ENCODE measurements at regions not wholly inside any gene's neighbourhood (a gene's known extent, or its start where the extent isn't known, plus 50 kb on each side); places are given as distances from the start of the nearest gene placed in this dataset.

GRCh38 chr7:24010495-24010894, 273.5 kb upstream of the NPY start:
- no peak overlapping the region for H3K27ac ChIP-seq
- no peak for TF ChIP-seq CTCF (IDR thresholded peaks at IDR 0.05)
- no peaks in the 10 kb centered on the region for H3K36me3 ChIP-seq
- intact Hi-C loops (cut with DNase I) = no loop called here
- H3K9me3 ChIP-seq = no peaks in the 10 kb centered on the region
- no peak overlapping the region for H3K4me3 ChIP-seq
- DNase-seq (no peak), ATAC-seq (no peak)
- no peaks in the 10 kb centered on the region for H3K27me3 ChIP-seq
- no peaks in the 10 kb centered on the region for H3K4me1 ChIP-seq

- ATAC-seq (no peak), DNase-seq (no peak)
- Histone ChIP-seq H3K27ac (no peak overlapping the region), H3K4me1 (no peaks in the 10 kb centered on the region), H3K4me3 (no peak overlapping the region), H3K27me3 (no peaks in the 10 kb centered on the region), H3K36me3 (no peaks in the 10 kb centered on the region), H3K9me3 (no peaks in the 10 kb centered on the region)
- TF ChIP-seq CTCF (IDR thresholded peaks at IDR 0.05) = no peak
- intact Hi-C loops (cut with DNase I) = no loop called here
Measured at GRCh38 chr7:24017519-24017918, 266.5 kb upstream of the NPY start.

GRCh38 chr7:24018331-24018730, 265.7 kb upstream of the NPY start:
- intact Hi-C loops (cut with DNase I) = no loop called here
- no peak for DNase-seq
- no peak for ATAC-seq
- Histone ChIP-seq H3K36me3 (no peaks in the 10 kb centered on the region), H3K9me3 (no peaks in the 10 kb centered on the region), H3K27me3 (no peaks in the 10 kb centered on the region), H3K4me1 (no peaks in the 10 kb centered on the region), H3K27ac (no peak overlapping the region), H3K4me3 (no peak overlapping the region)
- no peak for TF ChIP-seq CTCF (IDR thresholded peaks at IDR 0.05)

GRCh38 chr7:24019841-24020240, 264.1 kb upstream of the NPY start:
- TF ChIP-seq CTCF (IDR thresholded peaks at IDR 0.05) = no peak
- DNase-seq (no peak), ATAC-seq (no peak)
- H3K9me3 ChIP-seq = no peaks in the 10 kb centered on the region
- intact Hi-C loops (cut with DNase I) = no loop called here
- no peaks in the 10 kb centered on the region for H3K36me3 ChIP-seq
- no peaks in the 10 kb centered on the region for H3K4me1 ChIP-seq
- H3K4me3 ChIP-seq = no peak overlapping the region
- no peaks in the 10 kb centered on the region for H3K27me3 ChIP-seq
- H3K27ac ChIP-seq = no peak overlapping the region

DNA sequence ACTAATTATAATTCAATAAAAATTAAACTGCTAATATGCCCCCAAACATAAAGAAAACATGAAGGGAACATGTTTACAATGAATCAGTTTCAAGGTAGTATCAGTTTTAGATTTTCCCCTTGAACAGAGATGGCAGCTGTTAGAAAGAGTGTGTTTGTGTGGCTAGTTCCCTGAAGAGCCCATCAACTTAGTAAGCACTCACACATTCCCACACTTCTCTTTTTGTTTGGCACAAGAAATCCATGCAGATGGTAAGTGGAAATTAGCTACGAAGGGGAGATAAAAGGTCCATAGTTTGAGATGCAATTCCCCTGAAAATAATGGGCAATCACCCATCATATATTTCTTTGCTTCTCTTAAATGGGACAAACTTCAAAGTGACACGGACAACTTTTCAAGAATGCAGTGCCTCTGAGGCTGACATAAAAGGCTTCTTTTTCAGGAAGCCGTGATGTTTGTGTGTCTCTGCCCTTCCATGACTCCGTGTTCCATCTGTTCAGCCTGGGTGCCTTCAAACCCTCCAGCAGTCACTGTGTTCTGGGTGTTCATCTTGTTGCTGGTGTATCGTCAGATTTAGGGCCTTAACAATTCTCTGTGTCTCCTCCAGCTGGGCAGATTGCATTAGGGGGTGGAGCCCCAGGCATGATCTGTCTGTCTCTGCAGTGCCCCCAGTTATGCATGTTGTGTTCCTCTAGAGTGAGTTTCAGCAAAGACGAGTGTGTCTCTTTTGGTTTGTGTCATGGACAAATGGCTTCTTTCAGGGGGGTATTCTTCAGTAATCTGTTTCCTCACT, 259.5 kb upstream of the NPY start:
- DNase-seq (no peak), ATAC-seq (no peak)
- Histone ChIP-seq H3K9me3 (no peaks in the 10 kb centered on the region), H3K36me3 (no peaks in the 10 kb centered on the region), H3K27ac (no peak overlapping the region), H3K4me1 (no peaks in the 10 kb centered on the region), H3K4me3 (no peak overlapping the region), H3K27me3 (no peaks in the 10 kb centered on the region)
- intact Hi-C loops (cut with DNase I) = no loop called here
- no peak for TF ChIP-seq CTCF (IDR thresholded peaks at IDR 0.05)

- Histone ChIP-seq H3K27ac (no peak overlapping the region), H3K4me3 (no peak overlapping the region), H3K27me3 (no peaks in the 10 kb centered on the region), H3K4me1 (no peaks in the 10 kb centered on the region), H3K36me3 (no peaks in the 10 kb centered on the region), H3K9me3 (no peaks in the 10 kb centered on the region)
- intact Hi-C loops (cut with DNase I) = no loop called here
- DNase-seq (no peak), ATAC-seq (no peak)
- TF ChIP-seq CTCF (IDR thresholded peaks at IDR 0.05) = no peak
Measured at GRCh38 chr7:24025094-24025493, 258.9 kb upstream of the NPY start.

Measured in upper lobe of right lung (tissue), 1 donor.